C4-2B (cell line): ENCODE measurements at regions not wholly inside any gene's neighbourhood (a gene's known extent, or its start where the extent isn't known, plus 50 kb on each side); places are given as distances from the start of the nearest gene placed in this dataset.

ENCODE experiments used
- CTCF ChIP-seq: fragments of 450-650 bp; conservative IDR thresholded peaks from 2 replicates; pipeline ENCODE4 v1.5.1; 2017; ENCODE audit warnings: mild to moderate bottlenecking
- ZFX ChIP-seq: fragments of 450-650 bp; IDR thresholded peaks from 2 replicates; pipeline ENCODE4 v1.6.1; 2017

GRCh38 chr3:87855211-87855610 is 203.6 kb downstream of the CGGBP1 start:
- no peak for TF ChIP-seq CTCF
- no peak for TF ChIP-seq ZFX
